ENCODE measurements at regions not wholly inside any gene's neighbourhood (a gene's known extent, or its start where the extent isn't known, plus 50 kb on each side); places are given as distances from the start of the nearest gene placed in this dataset.

- TF ChIP-seq, protein P1, sequence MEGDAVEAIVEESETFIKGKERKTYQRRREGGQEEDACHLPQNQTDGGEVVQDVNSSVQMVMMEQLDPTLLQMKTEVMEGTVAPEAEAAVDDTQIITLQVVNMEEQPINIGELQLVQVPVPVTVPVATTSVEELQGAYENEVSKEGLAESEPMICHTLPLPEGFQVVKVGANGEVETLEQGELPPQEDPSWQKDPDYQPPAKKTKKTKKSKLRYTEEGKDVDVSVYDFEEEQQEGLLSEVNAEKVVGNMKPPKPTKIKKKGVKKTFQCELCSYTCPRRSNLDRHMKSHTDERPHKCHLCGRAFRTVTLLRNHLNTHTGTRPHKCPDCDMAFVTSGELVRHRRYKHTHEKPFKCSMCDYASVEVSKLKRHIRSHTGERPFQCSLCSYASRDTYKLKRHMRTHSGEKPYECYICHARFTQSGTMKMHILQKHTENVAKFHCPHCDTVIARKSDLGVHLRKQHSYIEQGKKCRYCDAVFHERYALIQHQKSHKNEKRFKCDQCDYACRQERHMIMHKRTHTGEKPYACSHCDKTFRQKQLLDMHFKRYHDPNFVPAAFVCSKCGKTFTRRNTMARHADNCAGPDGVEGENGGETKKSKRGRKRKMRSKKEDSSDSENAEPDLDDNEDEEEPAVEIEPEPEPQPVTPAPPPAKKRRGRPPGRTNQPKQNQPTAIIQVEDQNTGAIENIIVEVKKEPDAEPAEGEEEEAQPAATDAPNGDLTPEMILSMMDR (IDR thresholded peaks at IDR 0.05), result no peak
- TF ChIP-seq POLR2A (IDR thresholded peaks at IDR 0.05; ENCODE audit: low read length) (no peak), POLR2AphosphoS2 (conservative IDR thresholded peaks at IDR 0.05; ENCODE audit: low read length) (no peak), EP300 (IDR thresholded peaks at IDR 0.05) (no peak), FOSB (CRISPR knock-in tag; IDR thresholded peaks at IDR 0.05) (no peak), USF2 (IDR thresholded peaks at IDR 0.05) (no peak), RCOR1 (IDR thresholded peaks at IDR 0.05; ENCODE audit: low read depth, low read length) (no peak), KDM1A (IDR thresholded peaks at IDR 0.05; ENCODE audit: low read depth) (no peak)
These were observed 49.9 kb upstream of the CD2AP start for GRCh38 chr6:47427680-47428079.
